ENCODE measurements at regions not wholly inside any gene's neighbourhood (a gene's known extent, or its start where the extent isn't known, plus 50 kb on each side); places are given as distances from the start of the nearest gene placed in this dataset.

- Histone ChIP-seq H3K27me3 (ENCODE audit: insufficient read depth, low read length, poor library complexity, severe bottlenecking) (no peaks in the 10 kb centered on the region), H3K4me3 (ENCODE audit: low read length, poor library complexity, severe bottlenecking) (no peak overlapping the region), H3K36me3 (ENCODE audit: insufficient read depth, low read length) (no peaks in the 10 kb centered on the region), H3K9me3 (ENCODE audit: insufficient read depth, low read depth, low read length) (no peaks in the 10 kb centered on the region; the same call in 1 of the 2 replicates), H3K9me2 (replicated peaks; ENCODE audit: low read depth, low read length) (no peaks in the 10 kb centered on the region), H3K9ac (ENCODE audit: low read depth, low read length, poor library complexity, severe bottlenecking) (no peak overlapping the region), H4K20me1 (ENCODE audit: insufficient read depth, low read length, poor library complexity, severe bottlenecking) (no peaks in the 10 kb centered on the region), H2AFZ (ENCODE audit: low read length) (no peak overlapping the region), H3K4me2 (ENCODE audit: low read depth, low read length, poor library complexity, severe bottlenecking) (no peak overlapping the region), H3K4me1 (ENCODE audit: insufficient read depth, low read length, poor library complexity, severe bottlenecking) (peaks cover 37% of the 10 kb centered on the region), H3K79me2 (ENCODE audit: insufficient read depth, low read length) (no peaks in the 10 kb centered on the region), H3F3A (ENCODE audit: low read depth) (no peaks in the 10 kb centered on the region)
- TF ChIP-seq CTCF (conservative IDR thresholded peaks at IDR 0.05; ENCODE audit: low read length) (no peak), EZH2phosphoT487 (IDR thresholded peaks at IDR 0.05; ENCODE audit: borderline replicate concordance) (no peak)
Measured at GRCh38 chr9:135227641-135228251, 140.3 kb downstream of the OLFM1 start.

- no peaks in the 10 kb centered on the region for H3K9me2 ChIP-seq (replicated peaks; ENCODE audit: low read depth, low read length)
- H3K9me3 ChIP-seq (ENCODE audit: insufficient read depth, low read depth, low read length): no peaks in the 10 kb centered on the region; the same call in 1 of the 2 replicates
- no peak overlapping the region for H3K9ac ChIP-seq (ENCODE audit: low read depth, low read length, poor library complexity, severe bottlenecking)
- H3F3A ChIP-seq (ENCODE audit: low read depth): no peaks in the 10 kb centered on the region
- no peak overlapping the region for H3K4me2 ChIP-seq (ENCODE audit: low read depth, low read length, poor library complexity, severe bottlenecking)
- H4K20me1 ChIP-seq (ENCODE audit: insufficient read depth, low read length, poor library complexity, severe bottlenecking): no peaks in the 10 kb centered on the region
- H3K27me3 ChIP-seq (ENCODE audit: insufficient read depth, low read length, poor library complexity, severe bottlenecking): no peaks in the 10 kb centered on the region
- peaks cover 34% of the 10 kb centered on the region for H3K4me1 ChIP-seq (ENCODE audit: insufficient read depth, low read length, poor library complexity, severe bottlenecking)
- no peak overlapping the region for H3K4me3 ChIP-seq (ENCODE audit: low read length, poor library complexity, severe bottlenecking)
- no peaks in the 10 kb centered on the region for H3K36me3 ChIP-seq (ENCODE audit: insufficient read depth, low read length)
- TF ChIP-seq EZH2phosphoT487 (IDR thresholded peaks at IDR 0.05; ENCODE audit: borderline replicate concordance): no peak
- no peak for TF ChIP-seq CTCF (conservative IDR thresholded peaks at IDR 0.05; ENCODE audit: low read length)
- no peak overlapping the region for H2AFZ ChIP-seq (ENCODE audit: low read length)
- H3K79me2 ChIP-seq (ENCODE audit: insufficient read depth, low read length): no peaks in the 10 kb centered on the region
Measured at GRCh38 chr9:135228345-135228982, 141.0 kb downstream of the OLFM1 start.

- Histone ChIP-seq H4K20me1 (ENCODE audit: insufficient read depth, low read length, poor library complexity, severe bottlenecking) (no peaks in the 10 kb centered on the region), H3K4me2 (ENCODE audit: low read depth, low read length, poor library complexity, severe bottlenecking) (no peak overlapping the region), H3K9me2 (replicated peaks; ENCODE audit: low read depth, low read length) (no peaks in the 10 kb centered on the region), H3K9me3 (ENCODE audit: insufficient read depth, low read depth, low read length) (no peaks in the 10 kb centered on the region; the same call in 1 of the 2 replicates), H3K9ac (ENCODE audit: low read depth, low read length, poor library complexity, severe bottlenecking) (no peak overlapping the region), H3K36me3 (ENCODE audit: insufficient read depth, low read length) (no peaks in the 10 kb centered on the region), H3F3A (ENCODE audit: low read depth) (no peaks in the 10 kb centered on the region), H2AFZ (ENCODE audit: low read length) (no peak overlapping the region), H3K79me2 (ENCODE audit: insufficient read depth, low read length) (no peaks in the 10 kb centered on the region), H3K4me1 (ENCODE audit: insufficient read depth, low read length, poor library complexity, severe bottlenecking) (peaks cover 28% of the 10 kb centered on the region), H3K27me3 (ENCODE audit: insufficient read depth, low read length, poor library complexity, severe bottlenecking) (no peaks in the 10 kb centered on the region), H3K4me3 (ENCODE audit: low read length, poor library complexity, severe bottlenecking) (no peak overlapping the region)
- TF ChIP-seq EZH2phosphoT487 (IDR thresholded peaks at IDR 0.05; ENCODE audit: borderline replicate concordance) (no peak), CTCF (conservative IDR thresholded peaks at IDR 0.05; ENCODE audit: low read length) (no peak)
Measured at GRCh38 chr9:135228983-135229625, 141.6 kb downstream of the OLFM1 start.

Measured in Loucy (cell line).